ENCODE measurements at regions not wholly inside any gene's neighbourhood (a gene's known extent, or its start where the extent isn't known, plus 50 kb on each side); places are given as distances from the start of the nearest gene placed in this dataset.

DNA sequence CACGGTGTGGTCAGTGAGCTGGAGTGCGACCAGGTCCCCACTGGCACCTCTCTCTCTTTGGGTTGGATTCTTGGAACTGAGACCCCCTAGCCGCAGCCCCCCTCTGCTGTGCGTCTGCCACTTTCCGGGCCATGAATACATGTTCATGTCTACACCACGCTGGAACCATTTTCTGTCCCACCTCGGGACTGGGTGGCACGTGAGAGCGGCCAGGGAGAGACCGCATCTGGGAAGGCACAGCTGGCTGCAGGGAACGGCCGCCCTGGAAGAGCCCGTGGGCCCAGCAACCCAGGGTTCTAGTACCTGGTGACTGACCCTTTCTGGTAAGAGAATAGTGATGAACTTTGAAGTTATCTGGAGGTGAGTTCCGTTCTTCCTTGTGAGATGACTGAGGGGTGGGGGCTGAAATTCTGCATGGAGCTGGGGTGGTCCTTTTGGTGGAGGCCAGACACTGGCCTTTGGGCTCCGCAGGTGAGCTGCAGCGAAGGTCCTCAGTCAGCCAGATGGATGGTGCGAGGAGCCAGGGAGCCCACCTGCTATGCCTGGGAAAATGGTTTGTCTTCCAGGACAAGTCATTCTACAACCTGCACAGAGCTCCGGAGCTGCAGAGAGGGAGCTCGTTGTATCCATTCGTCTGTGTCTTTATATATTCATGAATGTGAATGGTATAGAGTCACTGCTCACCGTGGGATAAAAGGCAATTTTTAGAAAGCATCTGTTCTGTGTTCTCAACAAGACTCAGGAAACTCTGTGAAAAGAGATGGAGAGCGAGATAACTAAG, 223.5 kb downstream of the NDUFA10 start:
- no peak for TF ChIP-seq POLR2A (IDR thresholded peaks at IDR 0.05)
- TF ChIP-seq, protein P1, sequence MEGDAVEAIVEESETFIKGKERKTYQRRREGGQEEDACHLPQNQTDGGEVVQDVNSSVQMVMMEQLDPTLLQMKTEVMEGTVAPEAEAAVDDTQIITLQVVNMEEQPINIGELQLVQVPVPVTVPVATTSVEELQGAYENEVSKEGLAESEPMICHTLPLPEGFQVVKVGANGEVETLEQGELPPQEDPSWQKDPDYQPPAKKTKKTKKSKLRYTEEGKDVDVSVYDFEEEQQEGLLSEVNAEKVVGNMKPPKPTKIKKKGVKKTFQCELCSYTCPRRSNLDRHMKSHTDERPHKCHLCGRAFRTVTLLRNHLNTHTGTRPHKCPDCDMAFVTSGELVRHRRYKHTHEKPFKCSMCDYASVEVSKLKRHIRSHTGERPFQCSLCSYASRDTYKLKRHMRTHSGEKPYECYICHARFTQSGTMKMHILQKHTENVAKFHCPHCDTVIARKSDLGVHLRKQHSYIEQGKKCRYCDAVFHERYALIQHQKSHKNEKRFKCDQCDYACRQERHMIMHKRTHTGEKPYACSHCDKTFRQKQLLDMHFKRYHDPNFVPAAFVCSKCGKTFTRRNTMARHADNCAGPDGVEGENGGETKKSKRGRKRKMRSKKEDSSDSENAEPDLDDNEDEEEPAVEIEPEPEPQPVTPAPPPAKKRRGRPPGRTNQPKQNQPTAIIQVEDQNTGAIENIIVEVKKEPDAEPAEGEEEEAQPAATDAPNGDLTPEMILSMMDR (IDR thresholded peaks at IDR 0.05): no peak

Data from testis (tissue), 2 donors.